HEK293 (cell line): ENCODE measurements at regions not wholly inside any gene's neighbourhood (a gene's known extent, or its start where the extent isn't known, plus 50 kb on each side); places are given as distances from the start of the nearest gene placed in this dataset.

Experiments used
- BCL11A ChIP-seq: fragments of 450-650 bp; formaldehyde crosslinking; IDR thresholded peaks from 2 replicates; pipeline ENCODE4 v1.5.1; 2016; ENCODE audit warnings: low read depth, missing biosample characterization, missing genetic modification characterization
- PBX3 ChIP-seq: sonication (generic); formaldehyde crosslinking; IDR thresholded peaks from 2 replicates; pipeline ENCODE4 v1.8.1; 2022; ENCODE audit warnings: mild to moderate bottlenecking, moderate library complexity, missing genetic modification reagents
- TCF7L2 ChIP-seq: IDR thresholded peaks from 2 replicates; pipeline ENCODE4 v1.6.1; 2011; ENCODE audit warnings: low read depth, mild to moderate bottlenecking, inconsistent platforms, low read length, moderate library complexity, borderline replicate concordance
- ZNF184 ChIP-seq: fragments of 450-650 bp; IDR thresholded peaks from 2 replicates; pipeline ENCODE4 v1.5.1; 2018; ENCODE audit warnings: missing biosample characterization, mild to moderate bottlenecking, missing genetic modification characterization
- ZNF280D ChIP-seq: fragments of 450-650 bp; formaldehyde crosslinking; IDR thresholded peaks from 2 replicates; pipeline ENCODE4 v1.5.1; 2016; ENCODE audit warnings: missing biosample characterization, missing genetic modification characterization
- ZNF510 ChIP-seq: fragments of 450-650 bp; formaldehyde crosslinking; IDR thresholded peaks from 2 replicates; pipeline ENCODE4 v1.5.1; 2018; ENCODE audit warnings: mild to moderate bottlenecking, missing genetic modification characterization, missing biosample characterization; ENCODE audit not compliant: insufficient replicate concordance
- ZSCAN18 ChIP-seq: fragments of 450-650 bp; formaldehyde crosslinking; IDR thresholded peaks from 2 replicates; pipeline ENCODE4 v1.5.1; 2016; ENCODE audit warnings: missing biosample characterization, missing genetic modification characterization
- TF ChIP-seq, protein P1 (sequence below): fragments of 450-650 bp; formaldehyde crosslinking; IDR thresholded peaks from 2 replicates; pipeline ENCODE4 v1.5.1; 2016; ENCODE audit warnings: missing biosample characterization, missing genetic modification characterization
- TF ChIP-seq, protein P2 (sequence below): fragments of 450-650 bp; formaldehyde crosslinking; IDR thresholded peaks from 2 replicates; pipeline ENCODE4 v1.5.1; 2017; ENCODE audit warnings: missing biosample characterization, missing genetic modification characterization

- no peak for TF ChIP-seq TCF7L2
- TF ChIP-seq PBX3 (CRISPR knock-in tag) = no peak
- TF ChIP-seq ZNF510 (tag by site-specific recombination) = no peak
- TF ChIP-seq, protein P1, sequence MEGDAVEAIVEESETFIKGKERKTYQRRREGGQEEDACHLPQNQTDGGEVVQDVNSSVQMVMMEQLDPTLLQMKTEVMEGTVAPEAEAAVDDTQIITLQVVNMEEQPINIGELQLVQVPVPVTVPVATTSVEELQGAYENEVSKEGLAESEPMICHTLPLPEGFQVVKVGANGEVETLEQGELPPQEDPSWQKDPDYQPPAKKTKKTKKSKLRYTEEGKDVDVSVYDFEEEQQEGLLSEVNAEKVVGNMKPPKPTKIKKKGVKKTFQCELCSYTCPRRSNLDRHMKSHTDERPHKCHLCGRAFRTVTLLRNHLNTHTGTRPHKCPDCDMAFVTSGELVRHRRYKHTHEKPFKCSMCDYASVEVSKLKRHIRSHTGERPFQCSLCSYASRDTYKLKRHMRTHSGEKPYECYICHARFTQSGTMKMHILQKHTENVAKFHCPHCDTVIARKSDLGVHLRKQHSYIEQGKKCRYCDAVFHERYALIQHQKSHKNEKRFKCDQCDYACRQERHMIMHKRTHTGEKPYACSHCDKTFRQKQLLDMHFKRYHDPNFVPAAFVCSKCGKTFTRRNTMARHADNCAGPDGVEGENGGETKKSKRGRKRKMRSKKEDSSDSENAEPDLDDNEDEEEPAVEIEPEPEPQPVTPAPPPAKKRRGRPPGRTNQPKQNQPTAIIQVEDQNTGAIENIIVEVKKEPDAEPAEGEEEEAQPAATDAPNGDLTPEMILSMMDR (tag by site-specific recombination) = no peak
- TF ChIP-seq ZNF184 (tag by site-specific recombination) = no peak
- no peak for TF ChIP-seq ZNF280D
- TF ChIP-seq, protein P2, sequence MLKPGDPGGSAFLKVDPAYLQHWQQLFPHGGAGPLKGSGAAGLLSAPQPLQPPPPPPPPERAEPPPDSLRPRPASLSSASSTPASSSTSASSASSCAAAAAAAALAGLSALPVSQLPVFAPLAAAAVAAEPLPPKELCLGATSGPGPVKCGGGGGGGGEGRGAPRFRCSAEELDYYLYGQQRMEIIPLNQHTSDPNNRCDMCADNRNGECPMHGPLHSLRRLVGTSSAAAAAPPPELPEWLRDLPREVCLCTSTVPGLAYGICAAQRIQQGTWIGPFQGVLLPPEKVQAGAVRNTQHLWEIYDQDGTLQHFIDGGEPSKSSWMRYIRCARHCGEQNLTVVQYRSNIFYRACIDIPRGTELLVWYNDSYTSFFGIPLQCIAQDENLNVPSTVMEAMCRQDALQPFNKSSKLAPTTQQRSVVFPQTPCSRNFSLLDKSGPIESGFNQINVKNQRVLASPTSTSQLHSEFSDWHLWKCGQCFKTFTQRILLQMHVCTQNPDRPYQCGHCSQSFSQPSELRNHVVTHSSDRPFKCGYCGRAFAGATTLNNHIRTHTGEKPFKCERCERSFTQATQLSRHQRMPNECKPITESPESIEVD (tag by site-specific recombination) = no peak
- no peak for TF ChIP-seq ZSCAN18 (tag by site-specific recombination)
- no peak for TF ChIP-seq BCL11A (tag by site-specific recombination)
Observed at GRCh38 chr1:2935184-2935583, 86.1 kb upstream of the ACTRT2 start.
